ENCODE measurements at regions not wholly inside any gene's neighbourhood (a gene's known extent, or its start where the extent isn't known, plus 50 kb on each side); places are given as distances from the start of the nearest gene placed in this dataset.

- H3K9me3 Mint-ChIP-seq, result peaks cover 22 to 28% of the 10 kb centered on the region in 2 experiments
- Histone ChIP-seq H3K27ac (ENCODE audit: insufficient read length, low read depth, low read length) (no peak overlapping the region), H4K20me1 (ENCODE audit: control insufficient read depth, insufficient read depth, insufficient read length) (no peaks in the 10 kb centered on the region), H2BK15ac (ENCODE audit: low read depth, low read length) (no peak overlapping the region), H3K18ac (ENCODE audit: insufficient read length, low read depth, low read length) (no peak overlapping the region), H2BK5ac (ENCODE audit: insufficient read length, low read length) (no peak overlapping the region), H3T11ph (ENCODE audit: low read length) (no peak overlapping the region), H3K27me3 (ENCODE audit: insufficient read depth, low read length) (peaks cover 23% of the 10 kb centered on the region; the same call in 1 of the 2 replicates), H2AK5ac (ENCODE audit: insufficient read length, low read length) (no peak overlapping the region), H3K9ac (ENCODE audit: extremely low read depth, insufficient read length, low read length) (no peak overlapping the region), H3K79me2 (ENCODE audit: insufficient read depth, low read length) (no peaks in the 10 kb centered on the region), H2BK12ac (ENCODE audit: insufficient read length, low read depth, low read length) (no peak overlapping the region), H2AFZ (ENCODE audit: low read length) (no peak overlapping the region), H3K9me3 (ENCODE audit: control insufficient read depth, low read depth, low read length) (no peaks in the 10 kb centered on the region), H4K91ac (ENCODE audit: insufficient read length, low read depth, low read length) (no peak overlapping the region), H3K4me1 (ENCODE audit: insufficient read depth, low read length) (no peaks in the 10 kb centered on the region), H3K4ac (ENCODE audit: low read depth, low read length) (no peak overlapping the region), H4K5ac (ENCODE audit: insufficient read length, low read depth, low read length) (no peak overlapping the region), H2BK20ac (ENCODE audit: low read depth, low read length, poor library complexity, severe bottlenecking) (no peak overlapping the region), H3K23ac (ENCODE audit: insufficient read length, low read depth, low read length) (no peak overlapping the region), H3K79me1 (ENCODE audit: insufficient read depth, low read depth, low read length, poor library complexity, severe bottlenecking) (no peaks in the 10 kb centered on the region), H3K23me2 (ENCODE audit: insufficient read length, low read depth, low read length, poor library complexity, severe bottlenecking) (no peaks in the 10 kb centered on the region), H3K4me2 (ENCODE audit: insufficient read depth, insufficient read length, low read length) (no peak overlapping the region), H3K56ac (ENCODE audit: insufficient read length, low read depth, low read length) (no peak overlapping the region), H4K8ac (replicated peaks; ENCODE audit: insufficient read length, low read depth, low read length) (no peak overlapping the region), H2BK120ac (ENCODE audit: low read depth, low read length, poor library complexity, severe bottlenecking) (no peak overlapping the region), H3K14ac (ENCODE audit: insufficient read depth, low read length) (no peak overlapping the region)
- H3K4me3 Mint-ChIP-seq, result no peak overlapping the region
- H3K36me3 Mint-ChIP-seq (ENCODE audit: insufficient read depth in 1 of 3, low read depth in 3 of 3), result peaks cover 0 to 15% (median 4%) of the 10 kb centered on the region in 3 experiments; a peak in 3 of 7 replicates
- no CpG with 5 or more reads among the region's 12 CpGs for WGBS (ENCODE audit: extremely low coverage, insufficient read length, low lambda C conversion rate)
- TF ChIP-seq CTCF (conservative IDR thresholded peaks at IDR 0.05), result no peak
- peaks cover 91% of the 10 kb centered on the region for H3K27me3 Mint-ChIP-seq (ENCODE audit: low read depth)
- H3K4me1 Mint-ChIP-seq, result peaks cover 0 to 7% of the 10 kb centered on the region in 2 experiments; a peak in 2 of 4 replicates
- DNase-seq, result peak; percentile 12
- H3K27ac Mint-ChIP-seq, result no peak overlapping the region; a peak in 1 of 7 replicates
These were observed 178.4 kb downstream of the RTP5 start for GRCh38 chr2:242047963-242048362.
